ENCODE measurements at regions not wholly inside any gene's neighbourhood (a gene's known extent, or its start where the extent isn't known, plus 50 kb on each side); places are given as distances from the start of the nearest gene placed in this dataset.
"Not testable (repeated sequence)": the region's sequence is repeated elsewhere in the genome, so short reads cannot be mapped to it uniquely, and the experiment has no call there.

DNA sequence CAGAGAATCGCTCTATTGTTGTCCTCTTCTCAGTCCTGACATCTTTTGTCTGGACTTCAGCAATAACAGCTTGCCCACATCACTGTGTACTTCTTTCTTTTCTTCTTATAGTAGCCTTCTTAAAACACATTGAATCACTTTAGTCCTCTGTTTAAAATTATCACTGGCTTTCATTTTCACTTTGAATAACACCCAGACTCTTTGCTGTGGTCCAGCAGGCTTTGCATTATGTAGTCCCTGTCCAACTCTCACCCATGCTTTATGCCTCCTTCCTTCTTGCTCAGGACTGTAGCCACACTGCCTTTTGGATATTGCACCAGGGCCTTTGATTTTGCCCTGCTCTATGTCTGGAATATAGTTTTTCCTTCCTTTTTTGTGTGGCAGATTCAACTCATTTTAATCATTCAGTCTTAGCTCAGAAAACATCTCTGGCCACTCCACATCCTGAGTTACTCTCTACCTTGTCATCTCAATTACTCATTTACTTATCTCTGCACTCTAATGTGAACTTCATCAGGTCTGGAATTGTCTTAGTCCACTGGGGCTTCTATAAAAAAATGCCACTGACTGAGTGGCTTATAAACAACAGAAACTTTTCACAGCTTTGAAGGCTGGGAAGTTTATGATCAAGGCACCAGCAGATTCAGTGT, 168.2 kb downstream of the C4orf33 start:
- H3K9me3 ChIP-seq, result no peaks in the 10 kb centered on the region
- 94 to 98% methylated on average over 1 of the region's 1 CpG for WGBS, 2 donors
- no peak overlapping the region for H3K4me3 ChIP-seq (replicated peaks in 1 of 3)
- no peak for DNase-seq
- H3K27ac ChIP-seq, result no peak overlapping the region
- intact Hi-C loops (cut with DNase I), result no loop called here
- TF ChIP-seq, protein P1, sequence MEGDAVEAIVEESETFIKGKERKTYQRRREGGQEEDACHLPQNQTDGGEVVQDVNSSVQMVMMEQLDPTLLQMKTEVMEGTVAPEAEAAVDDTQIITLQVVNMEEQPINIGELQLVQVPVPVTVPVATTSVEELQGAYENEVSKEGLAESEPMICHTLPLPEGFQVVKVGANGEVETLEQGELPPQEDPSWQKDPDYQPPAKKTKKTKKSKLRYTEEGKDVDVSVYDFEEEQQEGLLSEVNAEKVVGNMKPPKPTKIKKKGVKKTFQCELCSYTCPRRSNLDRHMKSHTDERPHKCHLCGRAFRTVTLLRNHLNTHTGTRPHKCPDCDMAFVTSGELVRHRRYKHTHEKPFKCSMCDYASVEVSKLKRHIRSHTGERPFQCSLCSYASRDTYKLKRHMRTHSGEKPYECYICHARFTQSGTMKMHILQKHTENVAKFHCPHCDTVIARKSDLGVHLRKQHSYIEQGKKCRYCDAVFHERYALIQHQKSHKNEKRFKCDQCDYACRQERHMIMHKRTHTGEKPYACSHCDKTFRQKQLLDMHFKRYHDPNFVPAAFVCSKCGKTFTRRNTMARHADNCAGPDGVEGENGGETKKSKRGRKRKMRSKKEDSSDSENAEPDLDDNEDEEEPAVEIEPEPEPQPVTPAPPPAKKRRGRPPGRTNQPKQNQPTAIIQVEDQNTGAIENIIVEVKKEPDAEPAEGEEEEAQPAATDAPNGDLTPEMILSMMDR (IDR thresholded peaks at IDR 0.05), result no peak
- no peaks in the 10 kb centered on the region for H3K4me1 ChIP-seq
- H3K36me3 ChIP-seq, result no peaks in the 10 kb centered on the region
- no peaks in the 10 kb centered on the region for H3K27me3 ChIP-seq

DNA sequence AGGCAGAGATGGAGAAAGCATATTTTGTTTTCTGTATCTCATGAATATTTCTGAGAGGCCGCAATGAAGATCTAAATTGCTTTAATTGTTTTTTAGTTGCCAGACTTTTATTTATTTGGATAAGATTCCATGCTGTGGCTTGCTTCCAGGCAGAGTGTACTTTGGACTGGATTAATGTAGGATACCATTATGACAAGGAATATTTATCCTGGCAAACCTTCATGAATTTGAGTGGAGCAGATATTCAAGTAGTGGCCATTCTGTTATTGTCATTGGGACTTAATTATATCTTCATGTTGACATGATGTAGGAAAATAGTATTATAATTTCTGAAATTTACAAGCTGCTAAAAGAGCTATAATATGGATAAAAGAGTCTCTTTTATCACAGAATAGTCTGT, 182.9 kb downstream of the C4orf33 start:
- Histone ChIP-seq H3K27me3 (no peaks in the 10 kb centered on the region), H3K27ac (no peak overlapping the region), H3K36me3 (no peaks in the 10 kb centered on the region), H3K9me3 (no peaks in the 10 kb centered on the region), H3K4me3 (replicated peaks in 1 of 3) (no peak overlapping the region), H3K4me1 (no peaks in the 10 kb centered on the region)
- TF ChIP-seq POLR2A (IDR thresholded peaks at IDR 0.05), result no peak
- TF ChIP-seq, protein P1 (IDR thresholded peaks at IDR 0.05), result no peak
- 73 to 86% methylated on average over 1 of the region's 1 CpG for WGBS, 2 donors
- DNase-seq, result no peak
- intact Hi-C loops (cut with DNase I), result no loop called here

DNA sequence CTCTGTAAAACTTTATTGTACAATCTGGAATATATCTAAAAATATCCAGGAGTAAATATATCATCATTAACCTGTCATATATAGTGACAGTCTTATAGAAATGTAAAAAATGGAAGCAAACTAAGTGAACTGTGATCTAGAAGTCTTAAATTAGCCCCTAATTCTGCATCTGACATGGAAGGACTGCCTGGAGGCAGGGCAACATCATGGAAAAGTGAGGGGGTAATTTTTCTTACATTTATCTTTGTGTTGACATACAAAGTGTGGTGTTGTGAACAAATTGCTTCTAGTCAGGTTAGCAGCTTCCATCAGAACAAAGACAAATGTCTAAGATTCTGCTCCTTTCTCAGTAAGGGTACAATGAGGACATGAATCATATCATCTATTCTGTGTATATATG, 186.3 kb downstream of the C4orf33 start:
- intact Hi-C loops (cut with DNase I), result no loop called here
- H3K27me3 ChIP-seq, result no peaks in the 10 kb centered on the region
- no peak for TF ChIP-seq POLR2A (IDR thresholded peaks at IDR 0.05)
- TF ChIP-seq, protein P1 (IDR thresholded peaks at IDR 0.05), result no peak
- no peak overlapping the region for H3K27ac ChIP-seq
- no peak for DNase-seq
- H3K4me1 ChIP-seq, result no peaks in the 10 kb centered on the region
- no peaks in the 10 kb centered on the region for H3K36me3 ChIP-seq
- H3K4me3 ChIP-seq (replicated peaks in 1 of 3), result no peak overlapping the region
- no peaks in the 10 kb centered on the region for H3K9me3 ChIP-seq

DNA sequence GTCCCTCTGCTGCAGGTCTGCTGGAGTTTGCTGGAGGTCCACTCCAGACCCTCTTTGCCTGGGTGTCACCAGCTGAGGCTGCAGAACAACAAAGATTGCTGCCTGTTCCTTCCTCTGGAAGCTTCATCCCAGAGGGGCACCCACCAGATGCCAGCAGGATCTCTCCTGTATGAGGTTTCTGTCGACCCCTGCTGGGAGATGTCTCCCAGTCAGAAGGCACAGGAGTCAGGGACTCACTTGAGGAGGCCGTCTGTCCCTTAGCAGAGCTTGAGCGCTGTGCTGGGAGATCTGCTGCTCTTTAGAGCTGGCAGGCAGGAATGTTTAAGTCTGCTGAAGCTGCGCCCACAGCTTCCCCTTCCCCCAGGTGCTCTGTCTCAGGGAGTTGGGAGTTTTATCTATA, 196.2 kb downstream of the C4orf33 start:
- DNase-seq; H3K4me3 ChIP-seq (replicated peaks in 1 of 3); H3K27ac ChIP-seq; intact Hi-C loops (cut with DNase I); H3K27me3 ChIP-seq; H3K9me3 ChIP-seq; H3K4me1 ChIP-seq; H3K36me3 ChIP-seq: not testable (repeated sequence)
- 75 to 78% methylated on average over 4 of the region's 4 CpGs for WGBS, 2 donors

DNA sequence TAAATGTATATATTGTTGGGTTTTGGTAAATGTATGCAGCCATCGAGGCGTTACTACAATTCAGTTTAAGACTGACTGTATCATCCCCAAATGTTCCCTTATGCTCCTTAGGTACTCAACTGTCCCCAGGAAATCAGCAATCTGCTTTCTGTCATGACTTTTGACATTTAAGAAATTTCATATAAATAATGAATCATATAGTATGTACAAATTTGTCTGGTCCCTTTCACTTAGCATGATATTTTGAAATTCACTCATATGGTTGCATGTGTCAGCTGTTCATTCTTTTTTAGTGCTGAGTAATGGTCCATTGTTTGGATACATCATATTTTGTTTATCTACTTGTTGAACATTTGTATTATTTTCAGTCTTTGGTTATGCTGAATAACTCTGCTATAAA, 218.8 kb downstream of the C4orf33 start:
- Histone ChIP-seq H3K27ac (no peak overlapping the region), H3K9me3 (no peaks in the 10 kb centered on the region), H3K27me3 (no peaks in the 10 kb centered on the region), H3K36me3 (no peaks in the 10 kb centered on the region), H3K4me1 (no peaks in the 10 kb centered on the region), H3K4me3 (replicated peaks in 1 of 3) (no peak overlapping the region)
- TF ChIP-seq, protein P1 (IDR thresholded peaks at IDR 0.05), result no peak
- no peak for TF ChIP-seq POLR2A (IDR thresholded peaks at IDR 0.05)
- intact Hi-C loops (cut with DNase I), result no loop called here
- 95 to 96% methylated on average over 2 of the region's 2 CpGs for WGBS, 2 donors
- no peak for DNase-seq

DNA sequence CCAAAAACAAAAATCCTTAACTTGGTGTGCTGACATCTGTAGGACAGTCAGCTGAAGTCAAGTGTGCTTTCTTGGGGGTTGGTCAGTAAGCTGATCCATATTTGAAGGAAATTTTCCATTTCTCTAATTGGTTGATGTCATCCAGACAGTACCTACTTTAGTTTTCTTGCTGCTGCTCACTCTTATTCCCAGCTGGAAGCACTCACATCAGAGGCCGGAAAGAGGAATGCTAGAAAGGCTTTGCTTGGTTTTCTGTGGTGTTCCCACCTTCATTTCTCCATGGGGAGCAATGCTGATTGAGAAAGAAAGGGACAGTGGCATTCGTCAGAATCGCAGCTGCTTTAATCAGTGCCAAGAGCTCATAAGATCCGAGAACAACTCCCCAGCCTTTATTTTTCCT, 227.0 kb downstream of the C4orf33 start:
- intact Hi-C loops (cut with DNase I), result no loop called here
- no peaks in the 10 kb centered on the region for H3K27me3 ChIP-seq
- no peak for DNase-seq
- TF ChIP-seq, protein P1 (IDR thresholded peaks at IDR 0.05), result no peak
- no peak for TF ChIP-seq POLR2A (IDR thresholded peaks at IDR 0.05)
- H3K9me3 ChIP-seq, result no peaks in the 10 kb centered on the region
- no peak overlapping the region for H3K4me3 ChIP-seq (replicated peaks in 1 of 3)
- H3K27ac ChIP-seq, result no peak overlapping the region
- H3K36me3 ChIP-seq, result no peaks in the 10 kb centered on the region
- WGBS, 2 donors, result 61 to 66% methylated on average over 4 of the region's 4 CpGs
- no peaks in the 10 kb centered on the region for H3K4me1 ChIP-seq
